Transverse colon (tissue), 4 donors: ENCODE measurements at regions not wholly inside any gene's neighbourhood (a gene's known extent, or its start where the extent isn't known, plus 50 kb on each side); places are given as distances from the start of the nearest gene placed in this dataset.
A peak's percentile ranks its signal among the peaks of the same experiment; 100 is the strongest.

ENCODE experiments used
- CTCF ChIP-seq, 5 experiments: fragments of 200-600 bp in 3 of 5; fragments of 450-650 bp in 2 of 5; sonication (generic) in 3 of 5; IDR thresholded peaks; 1 replicate in 2 of 5; 2 replicates in 3 of 5; pipeline ENCODE4 v1.5.1; 2016 to 2017; ENCODE audit warnings: antibody characterized with exemption in 5 of 5, inconsistent platforms in 3 of 5, mild to moderate bottlenecking in 2 of 5, moderate library complexity in 1 of 5
- POLR2A ChIP-seq: fragments of 450-650 bp; IDR thresholded peaks from one replicate; pipeline ENCODE4 v1.6.1; 2016; ENCODE audit warnings: antibody characterized with exemption, mild to moderate bottlenecking, moderate library complexity
- POLR2AphosphoS5 ChIP-seq, 3 donors: sonication (generic); formaldehyde crosslinking; IDR thresholded peaks; one replicate each; pipeline ENCODE4 v1.6.1; 2016; ENCODE audit warnings: antibody characterized with exemption in 3 of 3

DNA sequence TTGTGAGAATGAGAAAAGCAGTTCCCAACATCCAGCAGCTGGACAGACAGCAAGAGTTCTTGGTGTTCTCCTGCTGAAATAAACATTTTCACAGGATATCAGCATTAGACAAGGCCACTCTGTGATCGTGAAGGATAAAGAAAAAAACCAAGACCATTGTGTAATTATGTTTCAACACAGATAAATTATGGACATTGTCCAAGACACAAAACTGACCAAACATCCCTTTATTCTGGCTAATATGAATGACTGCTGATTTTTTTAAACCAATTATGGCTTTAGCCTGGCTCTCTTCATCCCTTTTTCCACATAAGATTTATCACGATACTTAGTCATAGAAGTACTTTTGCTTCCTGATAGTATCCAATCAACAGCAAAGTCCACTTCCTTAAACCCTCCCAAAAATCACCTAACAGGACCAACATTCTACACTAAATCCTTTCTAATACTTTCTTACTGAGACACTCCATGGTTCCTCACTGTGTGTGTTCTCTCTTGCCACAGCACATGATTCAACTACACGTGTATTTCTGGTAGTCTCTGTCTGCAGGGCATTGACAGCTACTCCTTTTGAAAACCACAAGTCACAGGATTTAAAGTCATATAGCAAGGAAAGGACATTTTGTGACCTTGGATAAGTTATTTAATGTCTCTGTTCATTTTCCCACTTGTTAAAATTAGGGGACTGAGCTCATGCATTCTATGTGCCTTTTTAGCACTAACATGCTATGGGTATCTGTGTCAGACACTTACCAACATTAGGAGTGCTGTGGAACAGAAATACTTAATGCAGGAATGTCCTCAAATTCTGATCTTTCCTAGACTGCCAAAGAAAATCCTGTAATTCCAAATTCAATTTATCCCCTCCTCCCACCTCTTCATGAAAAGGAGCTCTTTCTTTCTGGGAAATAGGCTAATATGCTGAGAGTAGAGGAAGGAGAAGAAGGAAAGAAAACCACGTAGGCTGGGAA is 137.2 kb upstream of the PGRMC2 start:
- TF ChIP-seq POLR2AphosphoS5 (IDR thresholded peaks at IDR 0.05), result peak in 2 of 3 donors; percentile 20 to 61
- no peak for TF ChIP-seq CTCF (IDR thresholded peaks at IDR 0.05)
- TF ChIP-seq POLR2A, result no peak
